HG03064 (cell line): ENCODE measurements at regions not wholly inside any gene's neighbourhood (a gene's known extent, or its start where the extent isn't known, plus 50 kb on each side); places are given as distances from the start of the nearest gene placed in this dataset.

Experiments used
- ATAC-seq: cut with Tn5 transposase; IDR thresholded peaks from one replicate; pipeline ENCODE4 v1.9.1; 2021; ENCODE audit warnings: low read depth; ENCODE audit not compliant: unreplicated experiment

- no peak for ATAC-seq
These were observed 338.8 kb downstream of the ANKRD7 start for GRCh38 chr7:118563311-118563710.

- no peak for ATAC-seq
These were observed 348.1 kb downstream of the ANKRD7 start for GRCh38 chr7:118572604-118573003.

- ATAC-seq, result no peak
These were observed 348.6 kb downstream of the ANKRD7 start for GRCh38 chr7:118573085-118573484.

- ATAC-seq, result no peak
These were observed 351.0 kb downstream of the ANKRD7 start for GRCh38 chr7:118575393-118575948.

GRCh38 chr7:118580743-118581382 lies 356.4 kb downstream of the ANKRD7 start:
- no peak for ATAC-seq

GRCh38 chr7:118583641-118584040 lies 359.1 kb downstream of the ANKRD7 start:
- ATAC-seq, result no peak

- ATAC-seq, result no peak
These were observed 361.7 kb downstream of the ANKRD7 start for GRCh38 chr7:118586248-118586647.

GRCh38 chr7:118590107-118590506 lies 365.6 kb downstream of the ANKRD7 start:
- ATAC-seq, result peak; percentile 59

GRCh38 chr7:118602090-118602489 lies 377.6 kb downstream of the ANKRD7 start:
- ATAC-seq, result no peak

GRCh38 chr7:118606602-118607001 lies 382.1 kb downstream of the ANKRD7 start:
- no peak for ATAC-seq

- no peak for ATAC-seq
These were observed 384.7 kb downstream of the ANKRD7 start for GRCh38 chr7:118609207-118609606.

- ATAC-seq, result no peak
These were observed 391.2 kb downstream of the ANKRD7 start for GRCh38 chr7:118615681-118616080.

- no peak for ATAC-seq
These were observed 397.4 kb downstream of the ANKRD7 start for GRCh38 chr7:118621810-118622360.

GRCh38 chr7:118626739-118627138 lies 402.2 kb downstream of the ANKRD7 start:
- ATAC-seq, result no peak

- ATAC-seq, result no peak
These were observed 403.0 kb downstream of the ANKRD7 start for GRCh38 chr7:118627467-118627866.

GRCh38 chr7:118629898-118630438 lies 405.5 kb downstream of the ANKRD7 start:
- ATAC-seq, result no peak

- no peak for ATAC-seq
These were observed 417.9 kb downstream of the ANKRD7 start for GRCh38 chr7:118642396-118642795.

- no peak for ATAC-seq
These were observed 419.8 kb downstream of the ANKRD7 start for GRCh38 chr7:118644346-118644745.

GRCh38 chr7:118648002-118648401 lies 423.5 kb downstream of the ANKRD7 start:
- no peak for ATAC-seq

GRCh38 chr7:118657391-118658005 lies 433.0 kb downstream of the ANKRD7 start:
- ATAC-seq, result no peak

GRCh38 chr7:118662266-118662665 lies 437.8 kb downstream of the ANKRD7 start:
- ATAC-seq, result no peak

- ATAC-seq, result no peak
These were observed 440.0 kb downstream of the ANKRD7 start for GRCh38 chr7:118664498-118664897.
